ENCODE measurements at regions not wholly inside any gene's neighbourhood (a gene's known extent, or its start where the extent isn't known, plus 50 kb on each side); places are given as distances from the start of the nearest gene placed in this dataset.
"Not testable (repeated sequence)": the region's sequence is repeated elsewhere in the genome, so short reads cannot be mapped to it uniquely, and the experiment has no call there.

- TF ChIP-seq, protein P1, sequence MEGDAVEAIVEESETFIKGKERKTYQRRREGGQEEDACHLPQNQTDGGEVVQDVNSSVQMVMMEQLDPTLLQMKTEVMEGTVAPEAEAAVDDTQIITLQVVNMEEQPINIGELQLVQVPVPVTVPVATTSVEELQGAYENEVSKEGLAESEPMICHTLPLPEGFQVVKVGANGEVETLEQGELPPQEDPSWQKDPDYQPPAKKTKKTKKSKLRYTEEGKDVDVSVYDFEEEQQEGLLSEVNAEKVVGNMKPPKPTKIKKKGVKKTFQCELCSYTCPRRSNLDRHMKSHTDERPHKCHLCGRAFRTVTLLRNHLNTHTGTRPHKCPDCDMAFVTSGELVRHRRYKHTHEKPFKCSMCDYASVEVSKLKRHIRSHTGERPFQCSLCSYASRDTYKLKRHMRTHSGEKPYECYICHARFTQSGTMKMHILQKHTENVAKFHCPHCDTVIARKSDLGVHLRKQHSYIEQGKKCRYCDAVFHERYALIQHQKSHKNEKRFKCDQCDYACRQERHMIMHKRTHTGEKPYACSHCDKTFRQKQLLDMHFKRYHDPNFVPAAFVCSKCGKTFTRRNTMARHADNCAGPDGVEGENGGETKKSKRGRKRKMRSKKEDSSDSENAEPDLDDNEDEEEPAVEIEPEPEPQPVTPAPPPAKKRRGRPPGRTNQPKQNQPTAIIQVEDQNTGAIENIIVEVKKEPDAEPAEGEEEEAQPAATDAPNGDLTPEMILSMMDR (IDR thresholded peaks at IDR 0.05; ENCODE audit: low read depth, low read length, missing input control) = no peak
- no peak for TF ChIP-seq SP1 (IDR thresholded peaks at IDR 0.05)
Observed at GRCh38 chr7:109901926-109902325, 1189.0 kb upstream of the LRRN3 start (continued).

DNA sequence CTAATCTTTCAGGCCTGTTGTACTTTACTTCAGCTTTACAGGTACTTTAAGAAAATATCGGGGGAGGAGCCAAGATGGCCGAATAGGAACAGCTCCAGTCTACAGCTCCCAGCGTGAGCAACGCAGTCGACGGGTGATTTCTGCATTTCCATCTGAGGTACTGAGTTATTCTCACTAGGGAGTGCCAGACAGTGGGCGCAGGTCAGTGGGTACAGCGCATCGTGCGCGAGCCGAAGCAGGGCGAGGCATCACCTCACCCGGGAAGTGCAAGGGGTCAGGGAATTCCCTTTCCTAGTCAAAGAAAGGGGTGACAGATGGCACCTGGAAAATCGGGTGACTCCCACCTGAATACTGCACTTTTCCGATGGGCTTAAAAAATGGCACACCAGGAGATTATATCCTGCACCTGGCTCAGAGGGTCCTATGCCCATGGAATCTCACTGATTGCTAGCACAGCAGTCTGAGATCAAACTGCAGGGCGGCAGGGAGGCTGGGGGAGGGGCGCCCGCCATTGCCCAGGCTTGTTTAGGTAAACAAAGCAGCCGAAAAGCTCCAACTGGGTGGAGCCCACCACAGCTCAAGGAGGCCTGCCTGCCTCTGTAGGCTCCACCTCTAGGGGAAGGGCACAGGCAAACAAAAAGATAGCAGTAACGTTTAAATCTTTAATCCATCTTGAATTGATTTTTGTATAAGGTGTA, 1185.4 kb upstream of the LRRN3 start:
- not testable (repeated sequence) for H3K4me3 ChIP-seq (ENCODE audit: low read depth in 1 of 3, low read length in 3 of 3); H3K27me3 ChIP-seq (ENCODE audit: control insufficient read depth in 4 of 4, insufficient read depth in 4 of 4, low read length in 3 of 4); H3K9ac ChIP-seq (ENCODE audit: low read depth in 1 of 2, low read length in 2 of 2); H3K36me3 ChIP-seq (ENCODE audit: control insufficient read depth in 4 of 4, insufficient read depth in 3 of 4, low read depth in 1 of 4, low read length in 3 of 4); H3K27ac ChIP-seq (ENCODE audit: low read depth in 1 of 2, low read length in 2 of 2); H3K4me1 ChIP-seq (ENCODE audit: control insufficient read depth in 4 of 4, insufficient read depth in 4 of 4, low read length in 3 of 4); H3K9me3 ChIP-seq (ENCODE audit: control insufficient read depth in 4 of 4, low read length in 3 of 4); DNase-seq (ENCODE audit: low spot score)
- whole genome bisulfite sequencing = 85% methylated on average over 21 of the region's 21 CpGs

DNA sequence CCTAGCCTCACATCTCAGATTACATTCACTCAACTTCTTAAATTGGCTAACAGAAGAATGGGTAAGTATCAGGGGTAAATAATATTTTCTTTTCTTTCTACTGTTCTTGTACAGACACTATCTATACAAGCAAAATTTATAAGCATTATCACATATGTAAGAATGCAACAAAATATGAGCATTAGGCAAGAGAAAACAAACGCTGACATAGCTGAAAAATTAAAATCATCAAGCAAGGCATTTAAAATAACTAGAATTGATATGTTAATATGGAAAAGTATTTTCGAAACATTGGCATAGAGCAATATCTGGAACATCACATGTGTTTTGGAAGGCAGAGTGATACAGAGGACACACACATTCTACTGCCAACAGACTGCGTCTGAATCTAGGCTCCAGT, 1175.3 kb upstream of the LRRN3 start:
- Histone ChIP-seq H3K4me1 (ENCODE audit: control insufficient read depth in 4 of 4, insufficient read depth in 4 of 4, low read length in 3 of 4) (no peaks in the 10 kb centered on the region), H3K4me3 (ENCODE audit: low read depth in 1 of 3, low read length in 3 of 3) (no peak overlapping the region), H3K9ac (ENCODE audit: low read depth in 1 of 2, low read length in 2 of 2) (no peak overlapping the region), H3K27ac (ENCODE audit: low read depth in 1 of 2, low read length in 2 of 2) (no peak overlapping the region), H3K9me3 (ENCODE audit: control insufficient read depth in 4 of 4, low read length in 3 of 4) (no peaks in the 10 kb centered on the region), H3K27me3 (ENCODE audit: control insufficient read depth in 4 of 4, insufficient read depth in 4 of 4, low read length in 3 of 4) (no peaks in the 10 kb centered on the region), H3K36me3 (ENCODE audit: control insufficient read depth in 4 of 4, insufficient read depth in 3 of 4, low read depth in 1 of 4, low read length in 3 of 4) (no peaks in the 10 kb centered on the region)
- WGBS = 79% methylated on average over 3 of the region's 3 CpGs
- TF ChIP-seq FOXA2 (IDR thresholded peaks at IDR 0.05) (no peak), RXRA (IDR thresholded peaks at IDR 0.05) (no peak), TAF1 (conservative IDR thresholded peaks at IDR 0.05) (no peak), SP1 (IDR thresholded peaks at IDR 0.05) (no peak), FOXA1 (IDR thresholded peaks at IDR 0.05) (no peak)
- DNase-seq (ENCODE audit: low spot score) = no peak

GRCh38 chr7:109926738-109927137, 1164.2 kb upstream of the LRRN3 start:
- H3K4me1 ChIP-seq (ENCODE audit: control insufficient read depth in 4 of 4, insufficient read depth in 4 of 4, low read length in 3 of 4) = no peaks in the 10 kb centered on the region
- H3K9me3 ChIP-seq (ENCODE audit: control insufficient read depth in 4 of 4, low read length in 3 of 4) = no peaks in the 10 kb centered on the region
- H3K27ac ChIP-seq (ENCODE audit: low read depth in 1 of 2, low read length in 2 of 2) = no peak overlapping the region
- H3K9ac ChIP-seq (ENCODE audit: low read depth in 1 of 2, low read length in 2 of 2) = no peak overlapping the region
- H3K36me3 ChIP-seq (ENCODE audit: control insufficient read depth in 4 of 4, insufficient read depth in 3 of 4, low read depth in 1 of 4, low read length in 3 of 4) = no peaks in the 10 kb centered on the region
- H3K4me3 ChIP-seq (ENCODE audit: low read depth in 1 of 3, low read length in 3 of 3) = no peak overlapping the region
- 68% methylated on average over 2 of the region's 2 CpGs for WGBS
- H3K27me3 ChIP-seq (ENCODE audit: control insufficient read depth in 4 of 4, insufficient read depth in 4 of 4, low read length in 3 of 4) = no peaks in the 10 kb centered on the region
- no peak for DNase-seq (ENCODE audit: low spot score)
- no peak for TF ChIP-seq NR2F2 (IDR thresholded peaks at IDR 0.05)
- TF ChIP-seq, protein P2, sequence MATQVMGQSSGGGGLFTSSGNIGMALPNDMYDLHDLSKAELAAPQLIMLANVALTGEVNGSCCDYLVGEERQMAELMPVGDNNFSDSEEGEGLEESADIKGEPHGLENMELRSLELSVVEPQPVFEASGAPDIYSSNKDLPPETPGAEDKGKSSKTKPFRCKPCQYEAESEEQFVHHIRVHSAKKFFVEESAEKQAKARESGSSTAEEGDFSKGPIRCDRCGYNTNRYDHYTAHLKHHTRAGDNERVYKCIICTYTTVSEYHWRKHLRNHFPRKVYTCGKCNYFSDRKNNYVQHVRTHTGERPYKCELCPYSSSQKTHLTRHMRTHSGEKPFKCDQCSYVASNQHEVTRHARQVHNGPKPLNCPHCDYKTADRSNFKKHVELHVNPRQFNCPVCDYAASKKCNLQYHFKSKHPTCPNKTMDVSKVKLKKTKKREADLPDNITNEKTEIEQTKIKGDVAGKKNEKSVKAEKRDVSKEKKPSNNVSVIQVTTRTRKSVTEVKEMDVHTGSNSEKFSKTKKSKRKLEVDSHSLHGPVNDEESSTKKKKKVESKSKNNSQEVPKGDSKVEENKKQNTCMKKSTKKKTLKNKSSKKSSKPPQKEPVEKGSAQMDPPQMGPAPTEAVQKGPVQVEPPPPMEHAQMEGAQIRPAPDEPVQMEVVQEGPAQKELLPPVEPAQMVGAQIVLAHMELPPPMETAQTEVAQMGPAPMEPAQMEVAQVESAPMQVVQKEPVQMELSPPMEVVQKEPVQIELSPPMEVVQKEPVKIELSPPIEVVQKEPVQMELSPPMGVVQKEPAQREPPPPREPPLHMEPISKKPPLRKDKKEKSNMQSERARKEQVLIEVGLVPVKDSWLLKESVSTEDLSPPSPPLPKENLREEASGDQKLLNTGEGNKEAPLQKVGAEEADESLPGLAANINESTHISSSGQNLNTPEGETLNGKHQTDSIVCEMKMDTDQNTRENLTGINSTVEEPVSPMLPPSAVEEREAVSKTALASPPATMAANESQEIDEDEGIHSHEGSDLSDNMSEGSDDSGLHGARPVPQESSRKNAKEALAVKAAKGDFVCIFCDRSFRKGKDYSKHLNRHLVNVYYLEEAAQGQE (IDR thresholded peaks at IDR 0.05) = no peak
- no peak for TF ChIP-seq ZBTB33 (IDR thresholded peaks at IDR 0.05)
- TF ChIP-seq RAD21 (IDR thresholded peaks at IDR 0.05) = no peak
- TF ChIP-seq EGR1 (IDR thresholded peaks at IDR 0.05; ENCODE audit: low read depth in 2 of 2) = no peak
- TF ChIP-seq JUND (IDR thresholded peaks at IDR 0.05) = no peak
- TF ChIP-seq HNF4G (IDR thresholded peaks at IDR 0.05) = no peak
- no peak for TF ChIP-seq FOXA1 (IDR thresholded peaks at IDR 0.05)
- no peak for TF ChIP-seq RXRA (IDR thresholded peaks at IDR 0.05)
- TF ChIP-seq FOXA2 (IDR thresholded peaks at IDR 0.05) = no peak
- TF ChIP-seq, protein P3, sequence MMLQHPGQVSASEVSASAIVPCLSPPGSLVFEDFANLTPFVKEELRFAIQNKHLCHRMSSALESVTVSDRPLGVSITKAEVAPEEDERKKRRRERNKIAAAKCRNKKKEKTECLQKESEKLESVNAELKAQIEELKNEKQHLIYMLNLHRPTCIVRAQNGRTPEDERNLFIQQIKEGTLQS (IDR thresholded peaks at IDR 0.05) = no peak
- no peak for TF ChIP-seq TAF1 (conservative IDR thresholded peaks at IDR 0.05)
- TF ChIP-seq, protein P4, sequence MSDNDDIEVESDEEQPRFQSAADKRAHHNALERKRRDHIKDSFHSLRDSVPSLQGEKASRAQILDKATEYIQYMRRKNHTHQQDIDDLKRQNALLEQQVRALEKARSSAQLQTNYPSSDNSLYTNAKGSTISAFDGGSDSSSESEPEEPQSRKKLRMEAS (IDR thresholded peaks at IDR 0.05) = no peak
- TF ChIP-seq YY1 (IDR thresholded peaks at IDR 0.05) = no peak
- TF ChIP-seq GABPA (IDR thresholded peaks at IDR 0.05 in 1 of 2, conservative IDR thresholded peaks at IDR 0.05 in 1 of 2) = no peak
- no peak for TF ChIP-seq SP1 (IDR thresholded peaks at IDR 0.05)
- no peak for TF ChIP-seq HNF4A (conservative IDR thresholded peaks at IDR 0.05)

Measured in liver (tissue), 8 donors.